ENCODE measurements at regions not wholly inside any gene's neighbourhood (a gene's known extent, or its start where the extent isn't known, plus 50 kb on each side); places are given as distances from the start of the nearest gene placed in this dataset.

DNA sequence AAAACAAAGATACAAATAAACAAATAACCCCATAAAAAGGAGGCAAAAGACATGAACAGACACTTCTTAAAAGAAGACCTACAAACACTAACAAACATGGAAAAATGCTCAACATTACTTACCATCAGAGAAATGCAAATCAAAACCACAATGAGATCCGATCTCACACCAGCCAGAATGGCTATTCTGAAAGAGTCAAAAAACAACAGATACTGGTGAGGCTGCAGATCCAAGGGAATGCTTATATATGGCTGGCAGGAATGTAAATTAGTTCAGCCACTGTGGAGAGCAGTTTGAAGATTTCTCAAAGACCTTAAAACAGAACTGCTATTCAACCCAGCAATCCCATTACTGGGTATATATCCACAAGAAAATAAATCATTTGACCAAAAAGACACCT is 80.4 kb upstream of the NRP1 start:
- TF ChIP-seq, protein P1, sequence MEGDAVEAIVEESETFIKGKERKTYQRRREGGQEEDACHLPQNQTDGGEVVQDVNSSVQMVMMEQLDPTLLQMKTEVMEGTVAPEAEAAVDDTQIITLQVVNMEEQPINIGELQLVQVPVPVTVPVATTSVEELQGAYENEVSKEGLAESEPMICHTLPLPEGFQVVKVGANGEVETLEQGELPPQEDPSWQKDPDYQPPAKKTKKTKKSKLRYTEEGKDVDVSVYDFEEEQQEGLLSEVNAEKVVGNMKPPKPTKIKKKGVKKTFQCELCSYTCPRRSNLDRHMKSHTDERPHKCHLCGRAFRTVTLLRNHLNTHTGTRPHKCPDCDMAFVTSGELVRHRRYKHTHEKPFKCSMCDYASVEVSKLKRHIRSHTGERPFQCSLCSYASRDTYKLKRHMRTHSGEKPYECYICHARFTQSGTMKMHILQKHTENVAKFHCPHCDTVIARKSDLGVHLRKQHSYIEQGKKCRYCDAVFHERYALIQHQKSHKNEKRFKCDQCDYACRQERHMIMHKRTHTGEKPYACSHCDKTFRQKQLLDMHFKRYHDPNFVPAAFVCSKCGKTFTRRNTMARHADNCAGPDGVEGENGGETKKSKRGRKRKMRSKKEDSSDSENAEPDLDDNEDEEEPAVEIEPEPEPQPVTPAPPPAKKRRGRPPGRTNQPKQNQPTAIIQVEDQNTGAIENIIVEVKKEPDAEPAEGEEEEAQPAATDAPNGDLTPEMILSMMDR (IDR thresholded peaks at IDR 0.05) = no peak
- no peak for TF ChIP-seq POLR2A (IDR thresholded peaks at IDR 0.05)

Data from adrenal gland (tissue), 5 donors.